Uterus (tissue), 2 donors: ENCODE measurements at regions not wholly inside any gene's neighbourhood (a gene's known extent, or its start where the extent isn't known, plus 50 kb on each side); places are given as distances from the start of the nearest gene placed in this dataset.

Experiments
- CTCF ChIP-seq, 4 experiments: fragments of 200-600 bp in 2 of 4; fragments of 450-650 bp in 2 of 4; sonication (generic) in 2 of 4; IDR thresholded peaks; one replicate each; pipeline ENCODE4 v1.5.1; 2016 to 2019; ENCODE audit warnings: antibody characterized with exemption in 4 of 4, mild to moderate bottlenecking in 2 of 4, moderate library complexity in 1 of 4
- POLR2A ChIP-seq, 2 donors: fragments of 450-650 bp; IDR thresholded peaks; one replicate each; pipeline ENCODE4 v1.6.1; 2016; ENCODE audit warnings: antibody characterized with exemption in 2 of 2, mild to moderate bottlenecking in 1 of 2, moderate library complexity in 1 of 2

GRCh38 chr5:152717393-152717792 is 312.3 kb upstream of the NMUR2 start:
- TF ChIP-seq CTCF (IDR thresholded peaks at IDR 0.05) (no peak), POLR2A (IDR thresholded peaks at IDR 0.05) (no peak)
